IPS-NIHi7 (cell line): ENCODE measurements at regions not wholly inside any gene's neighbourhood (a gene's known extent, or its start where the extent isn't known, plus 50 kb on each side); places are given as distances from the start of the nearest gene placed in this dataset.

ENCODE experiments used
- DNase-seq: peaks from one replicate; pipeline ENCODE4 v3.0.0; 2012; ENCODE audit warnings: mixed read lengths; ENCODE audit errors: extremely low spot score

GRCh38 chr13:109599901-109600657 lies 186.3 kb downstream of the IRS2 start:
- no peak for DNase-seq

DNA sequence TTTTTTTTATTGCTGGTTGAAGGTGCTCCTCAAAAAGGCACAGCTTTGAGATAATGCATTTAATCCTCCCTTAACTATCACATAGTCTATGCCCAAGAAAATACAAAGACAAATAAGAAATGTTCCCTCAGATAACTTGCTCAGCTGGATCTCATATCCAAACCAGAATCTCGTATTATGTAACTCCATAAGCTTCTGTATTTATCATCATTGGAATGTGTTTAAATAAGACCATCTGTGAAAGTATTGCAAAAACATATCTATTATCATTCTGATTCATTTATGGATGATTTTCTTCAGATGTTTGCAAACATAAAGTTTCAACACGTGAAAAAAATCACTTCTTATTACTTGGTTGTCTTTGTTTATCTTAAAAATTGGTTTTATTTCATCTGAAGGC lies 190.9 kb downstream of the IRS2 start:
- DNase-seq = no peak

- no peak for DNase-seq
These were observed 193.2 kb downstream of the IRS2 start for GRCh38 chr13:109593230-109593629.

GRCh38 chr13:109592770-109593169 lies 193.6 kb downstream of the IRS2 start:
- DNase-seq = no peak

GRCh38 chr13:109587689-109588088 lies 198.7 kb downstream of the IRS2 start:
- no peak for DNase-seq

- no peak for DNase-seq
These were observed 199.7 kb downstream of the IRS2 start for GRCh38 chr13:109586509-109587346.

GRCh38 chr13:109584844-109585361 lies 201.5 kb downstream of the IRS2 start:
- DNase-seq = no peak

DNA sequence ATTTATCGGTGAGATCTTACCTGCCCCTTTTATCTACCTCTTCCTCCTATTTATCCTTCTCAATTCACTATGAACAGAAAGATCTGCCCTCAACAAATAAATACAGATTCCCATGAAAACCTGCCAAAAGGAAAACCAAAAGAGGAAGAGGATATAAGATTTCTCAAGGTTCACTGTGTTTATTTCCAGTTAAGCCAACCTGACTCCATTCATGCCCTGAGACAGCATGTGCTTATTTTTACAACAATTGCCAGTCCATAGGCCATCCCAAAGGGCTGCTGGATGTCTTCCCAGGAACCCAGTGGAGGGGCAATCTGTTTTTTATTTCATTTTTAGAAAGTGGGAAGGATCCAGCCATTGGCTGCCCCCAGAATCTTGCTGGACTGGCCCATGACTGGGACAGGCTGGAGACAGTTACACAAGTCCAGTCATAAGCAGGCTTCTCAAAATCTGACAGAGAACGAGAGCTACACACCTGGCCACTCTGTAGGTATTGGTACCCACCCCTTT lies 209.1 kb downstream of the IRS2 start:
- DNase-seq = no peak

DNA sequence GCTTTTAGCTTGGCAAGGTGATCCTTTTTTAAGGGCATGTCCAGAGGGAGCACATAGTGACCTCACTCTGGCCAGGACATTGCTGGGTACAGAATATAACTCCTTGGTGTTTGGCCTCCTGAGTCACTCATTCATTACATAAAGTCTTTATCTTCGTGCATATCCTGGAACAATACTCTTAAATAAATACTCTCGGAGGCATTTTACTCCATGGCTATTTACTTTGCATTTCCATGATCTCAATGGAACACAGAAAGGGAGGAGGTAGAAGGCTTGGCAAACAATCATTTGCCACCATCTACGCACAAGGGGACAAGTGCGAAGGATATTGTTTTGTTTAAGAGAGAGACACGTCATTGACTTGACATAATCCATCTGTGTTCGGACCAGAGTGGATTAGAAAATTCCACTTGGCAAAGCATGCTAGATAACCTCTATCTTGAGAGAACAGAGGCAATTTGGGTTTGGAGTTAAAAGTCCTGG lies 210.0 kb downstream of the IRS2 start:
- no peak for DNase-seq

- DNase-seq = no peak
These were observed 210.6 kb downstream of the IRS2 start for GRCh38 chr13:109575821-109576220.

GRCh38 chr13:109572389-109572788 lies 214.0 kb downstream of the IRS2 start:
- no peak for DNase-seq

- no peak for DNase-seq
These were observed 216.2 kb downstream of the IRS2 start for GRCh38 chr13:109569958-109570711.

DNA sequence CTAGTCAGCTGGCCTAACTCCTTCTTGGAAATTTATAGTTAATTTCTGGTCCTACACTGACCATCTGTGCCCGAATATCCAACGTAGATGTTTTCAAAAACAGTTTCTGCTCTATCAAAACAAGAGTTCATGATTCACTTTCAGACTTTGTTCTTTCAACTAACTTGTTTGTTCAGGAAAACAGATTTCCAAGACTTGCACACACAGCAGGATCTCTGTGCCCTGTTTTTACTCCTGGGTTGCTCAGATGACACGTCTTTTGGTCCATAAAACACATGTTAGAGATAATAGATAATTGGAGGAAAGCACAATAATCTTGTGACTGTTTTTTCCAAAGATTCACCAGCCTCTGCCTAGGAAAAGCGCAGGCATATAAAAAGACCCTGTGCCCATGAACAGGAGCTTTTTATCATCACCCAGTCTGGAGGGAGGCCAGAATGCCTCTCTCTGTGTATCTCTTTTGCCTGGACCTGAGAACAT lies 218.0 kb downstream of the IRS2 start:
- DNase-seq = no peak

GRCh38 chr13:109567315-109567714 lies 219.1 kb downstream of the IRS2 start:
- DNase-seq = no peak

DNA sequence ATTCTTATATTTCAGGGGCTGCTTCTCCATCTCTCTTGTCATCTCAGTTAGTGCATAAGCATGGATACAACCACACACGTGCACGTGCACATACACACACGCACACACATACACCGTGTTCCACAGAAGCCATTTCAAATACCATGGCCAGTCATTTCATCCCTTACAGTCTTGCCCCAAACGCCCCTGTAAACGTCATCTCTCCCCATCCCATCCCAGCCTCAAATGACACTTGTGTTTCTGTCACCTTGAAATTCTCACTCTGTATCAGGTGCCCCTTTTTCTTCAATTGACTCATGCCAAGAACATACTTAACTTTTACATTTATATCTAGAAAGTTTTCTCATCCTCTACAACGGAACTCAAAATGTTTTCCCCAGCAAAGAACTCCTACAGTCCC lies 220.5 kb downstream of the IRS2 start:
- DNase-seq = no peak

- DNase-seq = no peak
These were observed 238.0 kb downstream of the IRS2 start for GRCh38 chr13:109548374-109548773.

DNA sequence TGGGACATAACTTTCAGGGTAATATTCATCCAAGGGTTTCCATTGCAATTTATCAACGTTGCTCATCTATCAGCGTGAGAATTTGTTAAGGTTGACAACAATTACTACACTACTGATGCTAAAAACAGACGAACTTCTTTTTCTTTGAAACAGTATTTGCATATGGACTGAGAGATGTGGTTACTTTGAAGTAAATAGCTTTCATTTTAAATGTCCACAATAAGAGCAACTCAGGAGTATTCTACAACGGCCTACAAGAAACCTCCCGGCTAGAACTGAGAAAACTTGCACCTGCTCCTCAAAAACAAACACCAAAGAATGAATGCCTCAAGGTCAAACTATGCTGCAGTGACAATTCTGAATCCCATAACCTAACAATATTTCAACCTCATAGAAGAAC lies 238.4 kb downstream of the IRS2 start:
- no peak for DNase-seq

DNA sequence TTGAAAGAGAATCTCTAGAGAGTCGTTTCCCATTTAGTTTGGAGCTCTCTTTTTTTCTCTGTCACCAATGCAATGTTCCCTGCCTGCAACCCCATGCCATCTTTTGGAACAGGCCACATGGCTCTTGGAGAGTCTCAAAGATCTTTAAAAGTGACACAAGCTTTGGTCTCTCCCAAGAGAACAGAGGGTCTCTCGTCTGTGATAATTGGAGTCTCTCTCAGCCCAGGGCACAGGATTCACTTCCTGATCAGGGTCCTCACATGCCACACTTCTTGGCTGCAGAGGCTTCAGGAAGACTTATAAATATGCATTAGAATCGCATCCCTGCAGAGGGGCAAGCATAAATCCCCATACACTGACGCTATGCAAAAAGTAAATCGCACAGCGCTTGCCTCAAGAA lies 240.5 kb downstream of the IRS2 start:
- DNase-seq = no peak

DNA sequence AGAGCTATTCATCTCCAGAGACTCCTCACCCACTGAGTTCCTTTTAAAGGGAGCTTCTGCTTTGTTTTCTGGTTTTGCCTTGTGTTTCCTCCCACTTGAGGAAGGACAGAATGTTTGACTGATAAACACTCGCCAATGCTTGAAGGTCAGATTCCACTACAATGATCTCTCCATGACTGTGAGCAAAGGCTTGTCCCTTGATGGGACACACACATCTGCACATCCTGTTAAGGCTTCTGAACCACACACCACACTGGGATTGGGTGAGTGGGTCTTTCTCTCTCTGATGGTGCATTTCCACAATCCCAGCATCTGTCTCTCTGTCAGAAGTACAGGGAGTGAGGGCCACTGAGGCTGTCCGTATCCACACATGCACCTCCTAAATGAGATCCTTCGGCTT lies 245.3 kb downstream of the IRS2 start:
- DNase-seq = no peak

- DNase-seq = no peak
These were observed 248.8 kb downstream of the IRS2 start for GRCh38 chr13:109537584-109537983.

DNA sequence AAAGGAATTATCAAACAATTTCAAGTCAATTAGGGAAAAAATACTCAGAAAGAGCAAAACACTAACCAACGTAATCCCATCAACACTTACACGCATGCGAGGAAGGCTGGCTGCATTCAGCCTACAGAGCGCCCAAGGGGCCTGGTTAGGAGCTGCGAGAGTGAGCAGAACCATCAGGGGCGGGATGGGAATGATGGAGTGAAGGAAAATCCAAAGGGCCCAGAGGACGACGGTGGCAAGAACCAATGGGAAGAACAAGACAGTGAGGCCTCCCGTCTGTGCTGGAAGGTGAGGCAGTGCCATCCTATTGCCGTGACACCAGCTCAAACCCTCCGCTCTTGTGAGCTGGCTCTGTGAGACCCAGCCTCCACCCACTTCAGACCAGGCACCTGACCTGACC lies 253.0 kb downstream of the IRS2 start:
- DNase-seq = no peak

- no peak for DNase-seq
These were observed 256.4 kb downstream of the IRS2 start for GRCh38 chr13:109529964-109530363.
